Activated B cell treated with CpG ODN at 0.5 μM for 24 hours (primary cell): ENCODE measurements at regions not wholly inside any gene's neighbourhood (a gene's known extent, or its start where the extent isn't known, plus 50 kb on each side); places are given as distances from the start of the nearest gene placed in this dataset.

Experiments
- ATAC-seq: fragments of 200-7000 bp; cut with Tn5 transposase; one replicate; pipeline ENCODE4 v1.10.0; 2021; ENCODE audit warnings: low read depth, mild to moderate bottlenecking, moderate library complexity
- CTCF ChIA-PET: fragments of 350-600 bp; sonication (Branson Sonifier 250); formaldehyde crosslinking; loops from one replicate; lab custom pipeline; 2021; ENCODE audit warnings: antibody characterized with exemption; lab: Charles Lee
- POLR2A ChIA-PET: fragments of 350-600 bp; sonication (Branson Sonifier 250); formaldehyde crosslinking; loops from one replicate; lab custom pipeline; 2021; ENCODE audit warnings: antibody characterized with exemption; lab: Charles Lee
- DNase-seq: peaks from one replicate; pipeline ENCODE4 v3.0.0; 2022
- H3K27ac Mint-ChIP-seq: one replicate; pipeline ENCODE4 v1.8.0; 2020; ENCODE audit warnings: mixed read lengths
- H3K27me3 Mint-ChIP-seq: one replicate; pipeline ENCODE4 v1.8.0; 2021; ENCODE audit warnings: mixed read lengths
- H3K36me3 Mint-ChIP-seq: one replicate; pipeline ENCODE4 v1.8.0; 2021; ENCODE audit warnings: low read depth, mixed read lengths
- H3K4me1 Mint-ChIP-seq: one replicate; pipeline ENCODE4 v1.8.0; 2021; ENCODE audit warnings: mixed read lengths
- H3K4me3 Mint-ChIP-seq: one replicate; pipeline ENCODE4 v1.8.0; 2020; ENCODE audit warnings: mild to moderate bottlenecking, mixed read lengths
- H3K9me3 Mint-ChIP-seq: one replicate; pipeline ENCODE4 v1.8.0; 2020; ENCODE audit warnings: mixed read lengths
- CTCF ChIP-seq: fragments of 200-600 bp; IDR thresholded peaks from one replicate; pipeline ENCODE4 v1.8.0; 2022; ENCODE audit warnings: antibody characterized with exemption, mild to moderate bottlenecking
- intact Hi-C: fragments of 100-400 bp; cut with micrococcal nuclease; formaldehyde crosslinking; loops from one replicate; pipeline ENCODE4 v1.15.1; 2024

GRCh38 chr4:151568966-151569365 is 160.0 kb downstream of the FHIP1A start:
- ChIA-PET POLR2A (no interaction called here), CTCF (no interaction called here)
- Mint-ChIP-seq H3K4me3 (no peak overlapping the region), H3K36me3 (no peaks in the 10 kb centered on the region), H3K27ac (no peak overlapping the region), H3K4me1 (peaks cover 8% of the 10 kb centered on the region), H3K27me3 (peaks cover 20% of the 10 kb centered on the region), H3K9me3 (no peaks in the 10 kb centered on the region)
- DNase-seq (no peak), ATAC-seq (no peak)
- no peak for TF ChIP-seq CTCF
- intact Hi-C loops: no loop called here

GRCh38 chr4:151569650-151570049 is 160.7 kb downstream of the FHIP1A start:
- ChIA-PET POLR2A (no interaction called here), CTCF (no interaction called here)
- H3K9me3 Mint-ChIP-seq: no peaks in the 10 kb centered on the region

GRCh38 chr4:151573474-151573873 is 164.5 kb downstream of the FHIP1A start:
- peaks cover 9% of the 10 kb centered on the region for H3K27me3 Mint-ChIP-seq
- H3K4me3 Mint-ChIP-seq: no peak overlapping the region
- POLR2A ChIA-PET: no interaction called here
- TF ChIP-seq CTCF: no peak
- H3K36me3 Mint-ChIP-seq: no peaks in the 10 kb centered on the region
- CTCF ChIA-PET: no interaction called here
- H3K4me1 Mint-ChIP-seq: no peaks in the 10 kb centered on the region
- no peak for DNase-seq
- intact Hi-C loops: no loop called here
- H3K27ac Mint-ChIP-seq: no peak overlapping the region
- ATAC-seq: no peak
- no peaks in the 10 kb centered on the region for H3K9me3 Mint-ChIP-seq

More at GRCh38 chr4:151569650-151570049, 160.7 kb downstream of the FHIP1A start:
- TF ChIP-seq CTCF: no peak
- H3K27ac Mint-ChIP-seq: no peak overlapping the region
- intact Hi-C loops: no loop called here
- DNase-seq (no peak), ATAC-seq (no peak)
- peaks cover 15% of the 10 kb centered on the region for H3K27me3 Mint-ChIP-seq
- H3K36me3 Mint-ChIP-seq: no peaks in the 10 kb centered on the region
- H3K4me3 Mint-ChIP-seq: no peak overlapping the region
- peaks cover 8% of the 10 kb centered on the region for H3K4me1 Mint-ChIP-seq

- ChIA-PET POLR2A (no interaction called here), CTCF (no interaction called here)
- H3K27ac Mint-ChIP-seq: no peak overlapping the region
- no peak for TF ChIP-seq CTCF
- no peaks in the 10 kb centered on the region for H3K36me3 Mint-ChIP-seq
- peaks cover 5% of the 10 kb centered on the region for H3K27me3 Mint-ChIP-seq
- DNase-seq (no peak), ATAC-seq (no peak)
- intact Hi-C loops: no loop called here
- no peaks in the 10 kb centered on the region for H3K4me1 Mint-ChIP-seq
- H3K9me3 Mint-ChIP-seq: no peaks in the 10 kb centered on the region
- H3K4me3 Mint-ChIP-seq: no peak overlapping the region
Observed at GRCh38 chr4:151573945-151574344, 165.0 kb downstream of the FHIP1A start.

GRCh38 chr4:151574968-151575367 is 166.0 kb downstream of the FHIP1A start:
- no peaks in the 10 kb centered on the region for H3K4me1 Mint-ChIP-seq
- peaks cover 5% of the 10 kb centered on the region for H3K27me3 Mint-ChIP-seq
- intact Hi-C loops: no loop called here
- POLR2A ChIA-PET: no interaction called here
- no peaks in the 10 kb centered on the region for H3K9me3 Mint-ChIP-seq
- ATAC-seq: no peak
- CTCF ChIA-PET: no interaction called here
- H3K36me3 Mint-ChIP-seq: no peaks in the 10 kb centered on the region
- H3K4me3 Mint-ChIP-seq: no peak overlapping the region
- no peak for TF ChIP-seq CTCF
- no peak for DNase-seq
- no peak overlapping the region for H3K27ac Mint-ChIP-seq
